Astrocyte of the cerebellum (primary cell): ENCODE measurements at regions not wholly inside any gene's neighbourhood (a gene's known extent, or its start where the extent isn't known, plus 50 kb on each side); places are given as distances from the start of the nearest gene placed in this dataset.

Experiments
- DNase-seq: peaks from one replicate; pipeline ENCODE4 v3.0.0-alpha.2; 2011; ENCODE audit warnings: low read depth
- H3K4me3 ChIP-seq: 2 replicates; pipeline ENCODE4 v1.5.1; 2011; ENCODE audit warnings: mild to moderate bottlenecking, low read depth, low read length, moderate library complexity
- CTCF ChIP-seq: IDR thresholded peaks from 2 replicates; pipeline ENCODE4 v1.5.1; 2012; ENCODE audit warnings: low read length, low read depth, moderate library complexity, mild to moderate bottlenecking; ENCODE audit errors: missing control alignments
- in situ Hi-C: cut with HindIII; loops from 2 replicates; pipeline ENCODE4 v1.10.0; 2017; ENCODE audit warnings: low sequenced_read_pairs

GRCh38 chr12:19608039-19608438, 168.7 kb downstream of the AEBP2 start:
- in situ Hi-C loops = no loop called here
- DNase-seq = no peak
- H3K4me3 ChIP-seq = no peak overlapping the region

DNA sequence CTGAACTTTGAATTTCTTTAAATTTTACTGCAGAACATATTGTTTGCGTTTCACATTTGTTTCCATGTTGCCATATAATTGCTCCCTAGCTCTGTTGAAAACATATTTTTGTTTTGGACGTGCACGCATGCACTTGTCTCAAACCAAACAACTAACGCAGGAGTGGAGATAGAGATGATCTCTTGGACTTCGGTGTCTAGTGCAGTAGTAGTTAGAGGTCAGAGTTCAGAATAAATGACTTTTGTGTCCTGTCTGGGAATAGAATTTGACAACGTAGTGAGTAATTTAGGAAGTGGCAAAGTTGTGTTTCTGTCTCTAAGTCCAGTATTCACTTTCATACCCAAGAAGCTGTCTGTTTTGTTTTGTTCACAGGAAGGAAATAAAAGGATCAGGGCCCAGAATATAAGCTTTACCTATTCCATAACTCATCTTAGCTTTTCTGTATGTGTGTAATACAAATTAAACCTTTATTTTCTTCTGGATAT, 173.8 kb downstream of the AEBP2 start:
- in situ Hi-C loops = no loop called here
- H3K4me3 ChIP-seq = no peak overlapping the region
- no peak for TF ChIP-seq CTCF
- DNase-seq = no peak

More at GRCh38 chr12:19608039-19608438, 168.7 kb downstream of the AEBP2 start:
- no peak for TF ChIP-seq CTCF

DNA sequence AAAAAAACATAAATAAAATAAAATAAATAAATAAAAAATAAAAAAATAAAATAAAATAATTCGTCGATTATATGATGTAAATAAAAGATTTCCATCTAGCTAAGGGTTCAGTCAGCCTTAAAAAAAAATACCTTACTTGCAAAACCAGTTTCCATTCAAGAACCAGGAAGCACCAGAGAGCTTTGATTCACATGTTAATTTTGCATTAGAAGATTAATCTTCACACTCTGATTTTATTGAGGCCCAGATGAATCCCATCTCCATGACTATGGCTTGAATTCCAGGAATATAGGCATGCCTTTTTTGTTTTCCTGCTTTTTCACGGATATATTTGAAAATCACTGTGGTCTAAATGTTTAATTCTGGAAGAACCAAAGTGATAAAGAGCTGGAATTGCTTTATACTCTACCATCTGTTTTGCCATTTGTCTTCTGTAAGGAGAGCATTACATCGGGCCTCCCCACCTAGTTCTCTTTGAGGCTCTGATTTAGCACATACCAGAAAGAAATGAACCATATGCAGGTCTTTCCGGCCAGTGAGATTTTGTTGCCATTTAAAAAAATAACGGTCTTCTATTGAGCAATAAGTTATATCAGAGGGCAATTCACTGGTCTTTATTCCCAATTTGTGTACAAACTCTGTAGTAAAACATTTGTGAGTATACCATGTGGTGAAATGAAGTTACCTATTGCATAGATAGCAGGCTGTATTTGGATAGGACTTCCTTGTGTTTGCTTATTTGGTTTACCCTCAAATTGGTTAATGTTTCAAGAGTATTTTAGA, 175.5 kb downstream of the AEBP2 start:
- no peak for DNase-seq
- no peak overlapping the region for H3K4me3 ChIP-seq
- TF ChIP-seq CTCF = no peak
- in situ Hi-C loops = no loop called here

DNA sequence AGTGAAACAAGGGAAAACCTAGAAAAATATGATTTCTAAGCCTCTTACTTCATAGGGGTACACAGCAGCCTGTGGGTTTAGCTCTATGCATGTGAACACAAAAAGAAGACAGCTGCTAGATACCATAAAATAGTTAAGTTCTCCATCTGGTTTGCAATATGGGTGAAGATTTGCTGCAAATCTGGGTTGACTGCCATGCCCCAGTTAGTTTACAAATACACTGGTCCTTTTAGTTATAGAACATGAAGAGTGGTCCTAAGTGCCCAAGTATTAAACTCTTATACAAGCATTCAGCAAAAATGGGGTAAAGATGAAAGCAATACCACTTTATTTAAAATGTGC, 176.1 kb downstream of the AEBP2 start:
- in situ Hi-C loops = no loop called here
- no peak overlapping the region for H3K4me3 ChIP-seq
- TF ChIP-seq CTCF = no peak
- no peak for DNase-seq

DNA sequence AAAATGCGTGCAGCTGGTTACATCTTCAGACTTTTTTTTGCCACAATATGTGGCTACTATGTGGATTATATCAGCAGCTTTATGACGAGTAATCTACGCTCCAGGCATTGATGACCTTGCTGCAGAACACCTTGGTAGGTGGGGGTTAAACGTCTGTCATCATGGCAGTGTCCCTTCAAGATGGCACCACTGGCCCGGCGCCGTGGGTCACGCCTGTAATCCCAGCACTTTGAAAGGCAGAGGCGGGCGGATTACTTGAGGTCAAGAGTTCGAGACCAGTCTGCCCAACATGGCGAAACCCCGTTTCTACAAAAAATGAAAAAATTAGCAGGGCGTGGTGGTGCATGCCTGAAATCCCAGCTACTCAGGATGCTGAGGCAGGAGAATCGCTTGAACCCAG, 177.5 kb downstream of the AEBP2 start:
- TF ChIP-seq CTCF = no peak
- H3K4me3 ChIP-seq = no peak overlapping the region
- no peak for DNase-seq
- in situ Hi-C loops = no loop called here

GRCh38 chr12:19620222-19620621, 180.9 kb downstream of the AEBP2 start:
- no peak overlapping the region for H3K4me3 ChIP-seq
- in situ Hi-C loops = no loop called here
- DNase-seq = no peak
- no peak for TF ChIP-seq CTCF
